Calu3 (cell line): ENCODE measurements at regions not wholly inside any gene's neighbourhood (a gene's known extent, or its start where the extent isn't known, plus 50 kb on each side); places are given as distances from the start of the nearest gene placed in this dataset.
A peak's percentile ranks its signal among the peaks of the same experiment; 100 is the strongest.

Source experiments
- BruUV-seq: library from RNA; stranded (reverse); fragments of 400-500 nt; replicated peaks from 2 replicates; lab custom pipeline; 2021; lab: Mats Ljungman, UMichigan
- CTCF ChIA-PET: fragments of 300-600 bp; sonication (Branson Sonifier 250); formaldehyde crosslinking; loops from one replicate; lab custom pipeline; 2022; ENCODE audit warnings: antibody characterized with exemption; lab: Charles Lee
- DNase-seq: peaks from one replicate; pipeline ENCODE4 v3.0.0; 2022
- H3K27ac Mint-ChIP-seq: one replicate; pipeline ENCODE4 v1.8.0; 2022; ENCODE audit warnings: mixed read lengths; ENCODE audit not compliant: unreplicated experiment
- H3K27me3 Mint-ChIP-seq: one replicate; pipeline ENCODE4 v1.8.0; 2022; ENCODE audit warnings: mixed read lengths; ENCODE audit not compliant: unreplicated experiment
- H3K36me3 Mint-ChIP-seq: one replicate; pipeline ENCODE4 v1.8.0; 2022; ENCODE audit warnings: mild to moderate bottlenecking, moderate library complexity, mixed read lengths; ENCODE audit not compliant: insufficient read depth, unreplicated experiment
- H3K4me1 Mint-ChIP-seq: one replicate; pipeline ENCODE4 v1.8.0; 2022; ENCODE audit warnings: mild to moderate bottlenecking, low read depth, mixed read lengths; ENCODE audit not compliant: unreplicated experiment
- H3K4me3 Mint-ChIP-seq: one replicate; pipeline ENCODE4 v1.8.0; 2022; ENCODE audit warnings: mild to moderate bottlenecking, low read depth, moderate library complexity, mixed read lengths; ENCODE audit not compliant: unreplicated experiment
- H3K9me3 Mint-ChIP-seq: one replicate; pipeline ENCODE4 v1.8.0; 2022; ENCODE audit warnings: low read depth, mixed read lengths; ENCODE audit not compliant: unreplicated experiment
- intact Hi-C: fragments of 100-400 bp; cut with micrococcal nuclease; formaldehyde crosslinking; loops from one replicate; pipeline ENCODE4 v1.10.0; 2022; ENCODE audit not compliant: unreplicated experiment
- TF ChIP-seq, protein P1 (sequence below): fragments of 200-600 bp; IDR thresholded peaks from one replicate; pipeline ENCODE4 v1.8.0; 2022; ENCODE audit warnings: antibody characterized with exemption; ENCODE audit not compliant: unreplicated experiment

DNA sequence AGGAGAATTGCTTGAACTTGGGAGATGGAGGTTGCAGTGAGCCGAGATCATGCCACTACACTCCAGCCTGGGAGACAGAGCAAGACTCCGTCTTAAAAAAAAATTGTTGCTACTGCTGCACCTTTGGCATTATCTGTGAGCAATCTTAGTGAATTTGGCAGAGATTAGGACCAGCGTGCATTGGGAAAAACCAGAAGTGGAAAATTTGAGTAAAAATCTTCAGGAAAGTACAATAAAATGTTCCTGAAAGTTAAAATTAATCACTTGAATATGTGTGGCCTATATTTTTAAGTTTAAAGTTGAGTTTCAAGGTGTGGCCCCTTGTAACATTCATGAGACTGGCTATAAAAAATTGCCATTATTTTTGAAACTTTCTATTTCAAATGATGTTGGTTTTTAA lies 85.1 kb downstream of the SPRY1 start:
- Mint-ChIP-seq H3K4me3 (no peak overlapping the region), H3K4me1 (peaks cover 34% of the 10 kb centered on the region), H3K36me3 (no peaks in the 10 kb centered on the region), H3K27me3 (no peaks in the 10 kb centered on the region), H3K27ac (no peak overlapping the region), H3K9me3 (no peaks in the 10 kb centered on the region)
- TF ChIP-seq, protein P1, sequence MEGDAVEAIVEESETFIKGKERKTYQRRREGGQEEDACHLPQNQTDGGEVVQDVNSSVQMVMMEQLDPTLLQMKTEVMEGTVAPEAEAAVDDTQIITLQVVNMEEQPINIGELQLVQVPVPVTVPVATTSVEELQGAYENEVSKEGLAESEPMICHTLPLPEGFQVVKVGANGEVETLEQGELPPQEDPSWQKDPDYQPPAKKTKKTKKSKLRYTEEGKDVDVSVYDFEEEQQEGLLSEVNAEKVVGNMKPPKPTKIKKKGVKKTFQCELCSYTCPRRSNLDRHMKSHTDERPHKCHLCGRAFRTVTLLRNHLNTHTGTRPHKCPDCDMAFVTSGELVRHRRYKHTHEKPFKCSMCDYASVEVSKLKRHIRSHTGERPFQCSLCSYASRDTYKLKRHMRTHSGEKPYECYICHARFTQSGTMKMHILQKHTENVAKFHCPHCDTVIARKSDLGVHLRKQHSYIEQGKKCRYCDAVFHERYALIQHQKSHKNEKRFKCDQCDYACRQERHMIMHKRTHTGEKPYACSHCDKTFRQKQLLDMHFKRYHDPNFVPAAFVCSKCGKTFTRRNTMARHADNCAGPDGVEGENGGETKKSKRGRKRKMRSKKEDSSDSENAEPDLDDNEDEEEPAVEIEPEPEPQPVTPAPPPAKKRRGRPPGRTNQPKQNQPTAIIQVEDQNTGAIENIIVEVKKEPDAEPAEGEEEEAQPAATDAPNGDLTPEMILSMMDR = no peak
- CTCF ChIA-PET = no interaction called here
- no TSS peak for BruUV-seq
- intact Hi-C loops = no loop called here
- DNase-seq = no peak

DNA sequence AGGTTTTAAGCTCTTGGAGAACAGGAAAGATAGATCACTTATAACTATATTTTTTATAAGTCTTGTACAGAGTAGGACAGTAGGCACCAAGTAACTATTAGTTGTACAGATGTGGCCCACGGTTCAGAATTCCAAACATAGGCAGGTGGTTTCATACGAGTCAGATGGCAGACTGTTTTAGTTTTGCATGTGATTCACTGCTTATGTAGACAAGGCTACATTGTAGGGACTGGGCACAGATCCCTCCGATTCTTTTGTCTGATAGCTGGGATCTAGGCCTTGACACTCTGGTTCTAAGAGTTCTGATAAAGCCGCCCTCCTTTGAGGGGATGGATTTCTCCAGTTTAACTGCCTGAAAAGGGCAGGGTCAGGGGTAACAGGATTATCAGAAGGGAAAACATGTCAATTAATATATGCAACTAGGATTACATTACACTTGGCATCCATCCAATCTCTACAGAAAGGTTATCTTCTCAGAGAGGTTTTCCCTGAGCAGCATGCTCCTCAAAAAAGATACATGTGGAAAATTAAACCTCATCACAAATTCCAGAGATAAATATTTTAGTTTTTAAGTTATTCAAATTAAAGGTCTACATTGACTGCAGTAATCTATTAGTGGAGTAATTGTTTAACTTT lies 87.8 kb downstream of the SPRY1 start:
- no TSS peak for BruUV-seq
- Mint-ChIP-seq H3K9me3 (no peaks in the 10 kb centered on the region), H3K4me3 (no peak overlapping the region)

DNA sequence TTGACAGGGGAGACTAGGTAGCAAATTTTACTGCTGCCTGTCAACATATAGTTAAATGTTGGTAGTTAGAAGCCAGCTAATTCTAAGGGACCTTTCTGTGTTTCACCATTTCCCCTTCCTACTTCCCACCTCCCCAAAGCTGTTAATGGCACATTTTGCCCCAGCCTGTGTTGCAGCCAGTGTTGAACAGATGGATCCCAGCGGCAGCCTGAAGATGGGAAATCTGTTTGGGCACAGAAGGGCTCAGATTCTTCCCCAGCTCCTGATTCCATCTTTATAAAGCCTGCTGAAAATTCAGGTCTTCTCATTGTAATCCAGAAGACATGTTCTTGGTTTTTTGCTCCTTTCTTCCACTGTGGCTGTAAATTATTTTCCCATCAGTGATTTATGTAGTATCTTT lies 89.0 kb downstream of the SPRY1 start:
- TF ChIP-seq, protein P1 = no peak
- H3K9me3 Mint-ChIP-seq = no peaks in the 10 kb centered on the region
- H3K27me3 Mint-ChIP-seq = no peaks in the 10 kb centered on the region
- H3K27ac Mint-ChIP-seq = no peak overlapping the region
- CTCF ChIA-PET = no interaction called here
- DNase-seq = no peak
- intact Hi-C loops = no loop called here
- no TSS peak for BruUV-seq
- no peak overlapping the region for H3K4me3 Mint-ChIP-seq
- no peaks in the 10 kb centered on the region for H3K4me1 Mint-ChIP-seq
- no peaks in the 10 kb centered on the region for H3K36me3 Mint-ChIP-seq

More for the DNA sequence above, 87.8 kb downstream of the SPRY1 start:
- TF ChIP-seq, protein P1 = no peak
- Mint-ChIP-seq H3K27me3 (no peaks in the 10 kb centered on the region), H3K4me1 (peaks cover 7% of the 10 kb centered on the region), H3K27ac (no peak overlapping the region), H3K36me3 (no peaks in the 10 kb centered on the region)
- intact Hi-C loops = no loop called here
- CTCF ChIA-PET = no interaction called here
- DNase-seq = no peak

DNA sequence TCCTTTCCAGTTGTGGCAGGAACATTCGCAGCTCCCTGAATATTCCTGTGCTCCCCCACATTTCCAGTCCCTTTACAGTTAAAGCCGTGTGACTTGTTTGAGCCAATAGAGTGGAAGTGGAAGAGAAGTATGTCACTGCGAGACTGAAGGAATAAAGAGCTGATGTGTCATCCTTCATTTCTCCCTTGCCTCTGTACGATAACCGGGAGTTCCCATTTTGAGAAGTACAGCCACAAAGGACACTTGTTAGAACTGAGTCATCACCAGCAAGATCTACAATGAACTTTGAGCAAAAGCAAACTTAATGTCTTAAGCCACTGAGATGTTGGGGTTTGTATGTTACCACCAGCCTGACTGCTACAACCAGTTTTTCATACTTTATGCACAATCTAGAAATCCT lies 92.3 kb downstream of the SPRY1 start:
- Mint-ChIP-seq H3K36me3 (no peaks in the 10 kb centered on the region), H3K9me3 (no peaks in the 10 kb centered on the region), H3K27ac (peak overlapping the region; percentile 52), H3K4me3 (no peak overlapping the region), H3K4me1 (no peaks in the 10 kb centered on the region), H3K27me3 (no peaks in the 10 kb centered on the region)
- BruUV-seq = no TSS peak
- CTCF ChIA-PET = interaction anchor here (0.6 to 1.1 kb wide), 4 partner anchors 10 to 1143 kb away, joined by 3 read pairs; no protein-coding TSS in a partner anchor
- intact Hi-C loops = no loop called here
- TF ChIP-seq, protein P1 = no peak
- DNase-seq = peak; percentile 23
